ENCODE measurements at regions not wholly inside any gene's neighbourhood (a gene's known extent, or its start where the extent isn't known, plus 50 kb on each side); places are given as distances from the start of the nearest gene placed in this dataset.

GRCh38 chr13:33526718-33527117, 241.2 kb upstream of the STARD13 start:
- no peak overlapping the region for H3K4me3 ChIP-seq (ENCODE audit: control insufficient read depth, low read depth, low read length)
- no peak for DNase-seq (ENCODE audit: low read depth)
- TF ChIP-seq, protein P1, sequence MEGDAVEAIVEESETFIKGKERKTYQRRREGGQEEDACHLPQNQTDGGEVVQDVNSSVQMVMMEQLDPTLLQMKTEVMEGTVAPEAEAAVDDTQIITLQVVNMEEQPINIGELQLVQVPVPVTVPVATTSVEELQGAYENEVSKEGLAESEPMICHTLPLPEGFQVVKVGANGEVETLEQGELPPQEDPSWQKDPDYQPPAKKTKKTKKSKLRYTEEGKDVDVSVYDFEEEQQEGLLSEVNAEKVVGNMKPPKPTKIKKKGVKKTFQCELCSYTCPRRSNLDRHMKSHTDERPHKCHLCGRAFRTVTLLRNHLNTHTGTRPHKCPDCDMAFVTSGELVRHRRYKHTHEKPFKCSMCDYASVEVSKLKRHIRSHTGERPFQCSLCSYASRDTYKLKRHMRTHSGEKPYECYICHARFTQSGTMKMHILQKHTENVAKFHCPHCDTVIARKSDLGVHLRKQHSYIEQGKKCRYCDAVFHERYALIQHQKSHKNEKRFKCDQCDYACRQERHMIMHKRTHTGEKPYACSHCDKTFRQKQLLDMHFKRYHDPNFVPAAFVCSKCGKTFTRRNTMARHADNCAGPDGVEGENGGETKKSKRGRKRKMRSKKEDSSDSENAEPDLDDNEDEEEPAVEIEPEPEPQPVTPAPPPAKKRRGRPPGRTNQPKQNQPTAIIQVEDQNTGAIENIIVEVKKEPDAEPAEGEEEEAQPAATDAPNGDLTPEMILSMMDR (IDR thresholded peaks at IDR 0.05; ENCODE audit: control insufficient read depth, insufficient read depth, low read depth, low read length, missing control alignments) = no peak

GRCh38 chr13:33528896-33529295, 243.3 kb upstream of the STARD13 start:
- DNase-seq (ENCODE audit: low read depth) = no peak
- H3K4me3 ChIP-seq (ENCODE audit: control insufficient read depth, low read depth, low read length) = no peak overlapping the region
- TF ChIP-seq, protein P1 (IDR thresholded peaks at IDR 0.05; ENCODE audit: control insufficient read depth, insufficient read depth, low read depth, low read length, missing control alignments) = no peak

DNA sequence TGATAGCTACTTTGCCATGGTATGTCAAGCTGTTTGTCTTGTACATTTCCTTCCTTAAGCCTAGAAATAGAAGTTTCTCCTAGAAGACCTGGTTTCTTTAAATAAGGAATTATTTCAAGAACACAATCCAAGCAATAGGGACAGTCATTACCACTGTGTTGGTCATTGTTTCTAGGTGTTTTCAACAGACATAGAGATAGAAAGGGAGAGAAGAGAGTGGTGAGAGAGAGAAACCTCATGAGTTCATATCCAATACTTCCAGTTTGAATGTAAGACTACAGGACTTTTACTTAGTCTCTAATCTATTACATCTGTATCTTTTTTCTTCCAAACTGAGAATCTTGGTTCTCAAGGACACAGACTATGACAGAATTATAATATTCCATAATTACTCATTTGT, 245.9 kb upstream of the STARD13 start:
- H3K4me3 ChIP-seq (ENCODE audit: control insufficient read depth, low read depth, low read length) = no peak overlapping the region
- no peak for DNase-seq (ENCODE audit: low read depth)
- TF ChIP-seq, protein P1 (IDR thresholded peaks at IDR 0.05; ENCODE audit: control insufficient read depth, insufficient read depth, low read depth, low read length, missing control alignments) = no peak

DNA sequence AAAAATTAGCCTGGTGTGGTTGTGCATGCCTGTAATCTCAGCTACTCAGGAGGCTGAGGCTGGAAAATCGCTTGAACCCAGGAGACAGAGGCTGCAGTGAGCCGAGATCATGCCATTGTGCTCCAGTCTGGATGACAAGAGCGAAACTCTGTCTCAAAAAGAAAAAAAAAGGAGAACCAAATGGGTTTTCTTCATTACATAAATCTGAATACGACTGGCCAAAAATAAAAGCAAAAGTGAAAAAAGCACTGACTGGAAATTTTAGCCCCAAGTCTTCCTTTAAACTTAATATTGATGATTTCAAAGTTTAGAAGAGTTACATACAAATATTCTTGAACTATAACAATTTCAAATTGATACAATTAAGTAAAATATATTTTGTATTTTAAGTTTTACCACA, 249.5 kb upstream of the STARD13 start:
- TF ChIP-seq, protein P1 (IDR thresholded peaks at IDR 0.05; ENCODE audit: control insufficient read depth, insufficient read depth, low read depth, low read length, missing control alignments) = no peak
- no peak for DNase-seq (ENCODE audit: low read depth)
- H3K4me3 ChIP-seq (ENCODE audit: control insufficient read depth, low read depth, low read length) = no peak overlapping the region

GRCh38 chr13:33536601-33537000, 251.0 kb upstream of the STARD13 start:
- no peak overlapping the region for H3K4me3 ChIP-seq (ENCODE audit: control insufficient read depth, low read depth, low read length)
- TF ChIP-seq, protein P1 (IDR thresholded peaks at IDR 0.05; ENCODE audit: control insufficient read depth, insufficient read depth, low read depth, low read length, missing control alignments) = no peak
- DNase-seq (ENCODE audit: low read depth) = no peak

- DNase-seq (ENCODE audit: low read depth) = peak; percentile 72
- TF ChIP-seq, protein P1 (IDR thresholded peaks at IDR 0.05; ENCODE audit: control insufficient read depth, insufficient read depth, low read depth, low read length, missing control alignments) = no peak
- H3K4me3 ChIP-seq (ENCODE audit: control insufficient read depth, low read depth, low read length) = no peak overlapping the region
These were observed 251.5 kb upstream of the STARD13 start for GRCh38 chr13:33537026-33537425.

- TF ChIP-seq, protein P1 (IDR thresholded peaks at IDR 0.05; ENCODE audit: control insufficient read depth, insufficient read depth, low read depth, low read length, missing control alignments) = no peak
- no peak overlapping the region for H3K4me3 ChIP-seq (ENCODE audit: control insufficient read depth, low read depth, low read length)
- no peak for DNase-seq (ENCODE audit: low read depth)
These were observed 252.1 kb upstream of the STARD13 start for GRCh38 chr13:33537676-33538075.
